ENCODE measurements at regions not wholly inside any gene's neighbourhood (a gene's known extent, or its start where the extent isn't known, plus 50 kb on each side); places are given as distances from the start of the nearest gene placed in this dataset.

DNA sequence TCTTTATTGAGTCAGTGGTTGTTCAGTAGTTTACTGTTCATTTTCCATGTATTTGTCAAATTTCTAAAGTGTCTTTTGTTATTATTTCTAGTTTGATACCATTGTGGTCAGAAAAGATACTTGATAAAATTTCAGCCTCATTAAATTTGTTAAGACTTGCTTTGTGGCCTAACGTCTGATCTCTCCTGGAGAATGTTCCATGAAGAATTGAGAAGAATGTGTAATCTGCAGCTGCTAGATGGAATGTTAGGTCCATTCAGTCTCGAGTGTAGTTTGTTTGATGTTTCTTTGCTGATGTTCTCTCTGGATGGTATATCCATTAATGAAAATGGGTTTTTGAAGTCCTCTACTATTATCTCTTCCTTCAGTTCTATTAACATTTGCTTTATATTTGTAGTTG lies 394.7 kb upstream of the ANO5 start:
- TF ChIP-seq CTCF (conservative IDR thresholded peaks at IDR 0.05 in 1 of 2, IDR thresholded peaks at IDR 0.05 in 1 of 2; ENCODE audit: low read depth in 1 of 2, low read length in 2 of 2) = no peak
- no peak for TF ChIP-seq EZH2 (IDR thresholded peaks at IDR 0.05; ENCODE audit: low read length, missing control alignments)
